ENCODE measurements at regions not wholly inside any gene's neighbourhood (a gene's known extent, or its start where the extent isn't known, plus 50 kb on each side); places are given as distances from the start of the nearest gene placed in this dataset.

- TF ChIP-seq CTCF (IDR thresholded peaks at IDR 0.05), result no peak
- TF ChIP-seq POLR2A (IDR thresholded peaks at IDR 0.05), result no peak
Measured at GRCh38 chr5:173537228-173537627, 79.2 kb downstream of the BOD1 start.

All from lower leg skin (tissue), 3 donors.